HUES48 (cell line): ENCODE measurements at regions not wholly inside any gene's neighbourhood (a gene's known extent, or its start where the extent isn't known, plus 50 kb on each side); places are given as distances from the start of the nearest gene placed in this dataset.

Experiments
- H3K27ac ChIP-seq: one replicate; pipeline ENCODE4 v1.7.0; 2013; ENCODE audit warnings: low read depth, low read length, inconsistent platforms
- H3K27me3 ChIP-seq: 2 replicates; pipeline ENCODE4 v1.6.1; 2013; ENCODE audit warnings: mild to moderate bottlenecking, low read length; ENCODE audit not compliant: control insufficient read depth, insufficient read depth
- H3K36me3 ChIP-seq: 2 replicates; pipeline ENCODE4 v1.6.1; 2013; ENCODE audit warnings: low read length; ENCODE audit not compliant: control insufficient read depth, insufficient read depth
- H3K4me1 ChIP-seq: 2 replicates; pipeline ENCODE4 v1.6.1; 2013; ENCODE audit warnings: mild to moderate bottlenecking, low read length; ENCODE audit not compliant: control insufficient read depth, insufficient read depth
- H3K4me3 ChIP-seq: 2 replicates; pipeline ENCODE4 v1.5.1; 2013; ENCODE audit warnings: mild to moderate bottlenecking, low read depth, low read length
- H3K9ac ChIP-seq: 2 replicates; pipeline ENCODE4 v1.6.1; 2013; ENCODE audit warnings: mild to moderate bottlenecking, low read depth, low read length, moderate library complexity
- H3K9me3 ChIP-seq: 2 replicates; pipeline ENCODE4 v1.6.1; 2013; ENCODE audit warnings: low read length; ENCODE audit not compliant: control insufficient read depth, insufficient read depth

GRCh38 chr5:89276566-89277305, 393.8 kb upstream of the MEF2C start:
- Histone ChIP-seq H3K27ac (no peak overlapping the region), H3K27me3 (no peaks in the 10 kb centered on the region), H3K4me1 (no peaks in the 10 kb centered on the region), H3K9me3 (no peaks in the 10 kb centered on the region), H3K9ac (no peak overlapping the region), H3K36me3 (no peaks in the 10 kb centered on the region), H3K4me3 (no peak overlapping the region)

GRCh38 chr5:89275066-89275855, 392.3 kb upstream of the MEF2C start:
- Histone ChIP-seq H3K9ac (no peak overlapping the region), H3K36me3 (no peaks in the 10 kb centered on the region), H3K27me3 (no peaks in the 10 kb centered on the region), H3K4me1 (no peaks in the 10 kb centered on the region), H3K4me3 (no peak overlapping the region), H3K27ac (no peak overlapping the region), H3K9me3 (no peaks in the 10 kb centered on the region)

GRCh38 chr5:89273289-89273688, 390.3 kb upstream of the MEF2C start:
- H3K9ac ChIP-seq: no peak overlapping the region
- H3K27ac ChIP-seq: no peak overlapping the region

GRCh38 chr5:89270901-89271300, 387.9 kb upstream of the MEF2C start:
- no peaks in the 10 kb centered on the region for H3K9me3 ChIP-seq
- no peaks in the 10 kb centered on the region for H3K36me3 ChIP-seq
- H3K9ac ChIP-seq: no peak overlapping the region
- no peak overlapping the region for H3K27ac ChIP-seq
- H3K27me3 ChIP-seq: no peaks in the 10 kb centered on the region
- H3K4me1 ChIP-seq: no peaks in the 10 kb centered on the region
- H3K4me3 ChIP-seq: no peak overlapping the region

More at GRCh38 chr5:89273289-89273688, 390.3 kb upstream of the MEF2C start:
- H3K4me1 ChIP-seq: no peaks in the 10 kb centered on the region
- no peaks in the 10 kb centered on the region for H3K9me3 ChIP-seq
- H3K27me3 ChIP-seq: no peaks in the 10 kb centered on the region
- no peak overlapping the region for H3K4me3 ChIP-seq
- H3K36me3 ChIP-seq: no peaks in the 10 kb centered on the region

- H3K4me3 ChIP-seq: no peak overlapping the region
- H3K9me3 ChIP-seq: no peaks in the 10 kb centered on the region
- no peak overlapping the region for H3K27ac ChIP-seq
- H3K4me1 ChIP-seq: no peaks in the 10 kb centered on the region
- no peaks in the 10 kb centered on the region for H3K27me3 ChIP-seq
- no peaks in the 10 kb centered on the region for H3K36me3 ChIP-seq
- no peak overlapping the region for H3K9ac ChIP-seq
Observed at GRCh38 chr5:89269721-89270120, 386.7 kb upstream of the MEF2C start.

- no peak overlapping the region for H3K9ac ChIP-seq
- no peaks in the 10 kb centered on the region for H3K27me3 ChIP-seq
- no peaks in the 10 kb centered on the region for H3K36me3 ChIP-seq
- H3K9me3 ChIP-seq: no peaks in the 10 kb centered on the region
- H3K4me1 ChIP-seq: no peaks in the 10 kb centered on the region
- H3K27ac ChIP-seq: no peak overlapping the region
- H3K4me3 ChIP-seq: no peak overlapping the region
Observed at GRCh38 chr5:89268460-89268859, 385.5 kb upstream of the MEF2C start.

- H3K27ac ChIP-seq: no peak overlapping the region
Observed at GRCh38 chr5:89267788-89268187, 384.8 kb upstream of the MEF2C start.

GRCh38 chr5:89265511-89266179, 382.7 kb upstream of the MEF2C start:
- no peaks in the 10 kb centered on the region for H3K27me3 ChIP-seq
- H3K9ac ChIP-seq: no peak overlapping the region
- no peaks in the 10 kb centered on the region for H3K36me3 ChIP-seq
- H3K27ac ChIP-seq: no peak overlapping the region
- H3K4me1 ChIP-seq: no peaks in the 10 kb centered on the region
- no peaks in the 10 kb centered on the region for H3K9me3 ChIP-seq
- H3K4me3 ChIP-seq: no peak overlapping the region

More at GRCh38 chr5:89267788-89268187, 384.8 kb upstream of the MEF2C start:
- Histone ChIP-seq H3K9me3 (no peaks in the 10 kb centered on the region), H3K9ac (no peak overlapping the region), H3K36me3 (no peaks in the 10 kb centered on the region), H3K4me1 (no peaks in the 10 kb centered on the region), H3K4me3 (no peak overlapping the region), H3K27me3 (no peaks in the 10 kb centered on the region)

GRCh38 chr5:89263846-89264245, 380.9 kb upstream of the MEF2C start:
- Histone ChIP-seq H3K9ac (no peak overlapping the region), H3K9me3 (no peaks in the 10 kb centered on the region), H3K27ac (no peak overlapping the region), H3K36me3 (no peaks in the 10 kb centered on the region), H3K4me3 (no peak overlapping the region), H3K27me3 (no peaks in the 10 kb centered on the region), H3K4me1 (no peaks in the 10 kb centered on the region)

GRCh38 chr5:89262030-89262429, 379.0 kb upstream of the MEF2C start:
- no peak overlapping the region for H3K27ac ChIP-seq
- no peak overlapping the region for H3K9ac ChIP-seq
- no peaks in the 10 kb centered on the region for H3K4me1 ChIP-seq
- no peak overlapping the region for H3K4me3 ChIP-seq
- H3K9me3 ChIP-seq: no peaks in the 10 kb centered on the region
- H3K27me3 ChIP-seq: no peaks in the 10 kb centered on the region
- no peaks in the 10 kb centered on the region for H3K36me3 ChIP-seq

GRCh38 chr5:89260254-89260653, 377.3 kb upstream of the MEF2C start:
- Histone ChIP-seq H3K9ac (no peak overlapping the region), H3K27ac (no peak overlapping the region), H3K36me3 (no peaks in the 10 kb centered on the region), H3K4me3 (no peak overlapping the region), H3K27me3 (no peaks in the 10 kb centered on the region), H3K9me3 (no peaks in the 10 kb centered on the region), H3K4me1 (no peaks in the 10 kb centered on the region)
